ENCODE measurements at regions not wholly inside any gene's neighbourhood (a gene's known extent, or its start where the extent isn't known, plus 50 kb on each side); places are given as distances from the start of the nearest gene placed in this dataset.

DNA sequence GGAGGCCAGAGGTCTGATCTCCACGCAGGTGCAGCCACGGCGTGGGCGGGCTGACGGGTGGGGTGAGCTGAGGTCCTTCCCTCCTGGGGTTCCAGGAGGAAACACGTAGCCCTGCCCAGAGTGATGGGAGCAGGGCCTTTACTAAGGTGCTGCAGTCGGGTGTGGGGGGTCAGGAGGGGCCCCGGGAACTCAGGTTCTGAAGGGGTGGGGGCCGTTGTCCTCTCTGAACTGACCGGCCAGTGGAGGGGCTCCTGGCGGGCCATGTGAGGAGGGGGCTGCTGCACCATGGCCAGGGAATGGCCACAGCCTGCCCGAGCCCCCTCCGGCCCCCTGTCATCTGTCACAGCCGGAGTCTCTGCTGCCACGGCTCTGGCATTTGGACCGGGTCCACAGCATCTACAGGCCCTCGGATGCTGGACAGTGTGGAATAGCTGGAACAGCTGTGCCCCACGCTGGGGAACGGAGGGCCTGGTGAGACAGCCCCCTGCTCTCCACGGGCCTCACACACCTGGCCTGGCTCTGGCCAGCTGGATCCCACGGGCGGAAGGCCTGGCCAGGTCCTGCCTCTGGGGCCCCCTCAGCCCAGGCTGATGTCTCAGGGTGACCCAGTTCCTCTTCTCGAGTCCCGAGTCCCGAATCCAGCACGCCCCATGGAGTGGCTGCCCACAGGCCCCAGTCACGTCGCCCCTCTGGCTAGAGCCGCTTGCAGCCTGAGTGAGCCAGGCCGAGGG is 145.6 kb upstream of the GPC1 start:
- H3K27me3 Mint-ChIP-seq (ENCODE audit: low read depth, unreplicated experiment), result peaks cover 50% of the 10 kb centered on the region
- Histone ChIP-seq H3K9ac (ENCODE audit: low read length) (no peak overlapping the region), H3K9me3 (ENCODE audit: insufficient read depth, low read depth, low read length) (no peaks in the 10 kb centered on the region), H3K27me3 (ENCODE audit: insufficient read depth, low read length) (no peaks in the 10 kb centered on the region), H3K4me3 (ENCODE audit: insufficient read depth, low read depth, low read length) (no peak overlapping the region), H4K20me1 (ENCODE audit: insufficient read depth, low read length) (no peaks in the 10 kb centered on the region), H3K4me1 (ENCODE audit: insufficient read depth, low read length) (no peaks in the 10 kb centered on the region), H3K36me3 (ENCODE audit: insufficient read depth, low read length) (no peaks in the 10 kb centered on the region), H2AFZ (ENCODE audit: low read depth, low read length) (no peak overlapping the region), H3K79me2 (ENCODE audit: insufficient read depth, low read length) (no peaks in the 10 kb centered on the region), H3K4me2 (ENCODE audit: low read length) (no peak overlapping the region), H3K27ac (ENCODE audit: low read depth, low read length) (no peak overlapping the region)
- FAIRE-seq (no peak), DNase-seq (ENCODE audit: low read depth) (no peak)
- H3K9me3 Mint-ChIP-seq (ENCODE audit: unreplicated experiment), result no peaks in the 10 kb centered on the region
- no peak overlapping the region for H3K27ac Mint-ChIP-seq (ENCODE audit: unreplicated experiment)
- H3K4me3 Mint-ChIP-seq (ENCODE audit: unreplicated experiment), result no peak overlapping the region
- TF ChIP-seq CTCF (IDR thresholded peaks at IDR 0.05; ENCODE audit: insufficient read depth, low read depth, low read length) (no peak), EZH2 (IDR thresholded peaks at IDR 0.05; ENCODE audit: insufficient read depth, low read length) (no peak)
- no peaks in the 10 kb centered on the region for H3K4me1 Mint-ChIP-seq (ENCODE audit: low read depth, unreplicated experiment)
- no peaks in the 10 kb centered on the region for H3K36me3 Mint-ChIP-seq (ENCODE audit: low read depth, unreplicated experiment)

DNA sequence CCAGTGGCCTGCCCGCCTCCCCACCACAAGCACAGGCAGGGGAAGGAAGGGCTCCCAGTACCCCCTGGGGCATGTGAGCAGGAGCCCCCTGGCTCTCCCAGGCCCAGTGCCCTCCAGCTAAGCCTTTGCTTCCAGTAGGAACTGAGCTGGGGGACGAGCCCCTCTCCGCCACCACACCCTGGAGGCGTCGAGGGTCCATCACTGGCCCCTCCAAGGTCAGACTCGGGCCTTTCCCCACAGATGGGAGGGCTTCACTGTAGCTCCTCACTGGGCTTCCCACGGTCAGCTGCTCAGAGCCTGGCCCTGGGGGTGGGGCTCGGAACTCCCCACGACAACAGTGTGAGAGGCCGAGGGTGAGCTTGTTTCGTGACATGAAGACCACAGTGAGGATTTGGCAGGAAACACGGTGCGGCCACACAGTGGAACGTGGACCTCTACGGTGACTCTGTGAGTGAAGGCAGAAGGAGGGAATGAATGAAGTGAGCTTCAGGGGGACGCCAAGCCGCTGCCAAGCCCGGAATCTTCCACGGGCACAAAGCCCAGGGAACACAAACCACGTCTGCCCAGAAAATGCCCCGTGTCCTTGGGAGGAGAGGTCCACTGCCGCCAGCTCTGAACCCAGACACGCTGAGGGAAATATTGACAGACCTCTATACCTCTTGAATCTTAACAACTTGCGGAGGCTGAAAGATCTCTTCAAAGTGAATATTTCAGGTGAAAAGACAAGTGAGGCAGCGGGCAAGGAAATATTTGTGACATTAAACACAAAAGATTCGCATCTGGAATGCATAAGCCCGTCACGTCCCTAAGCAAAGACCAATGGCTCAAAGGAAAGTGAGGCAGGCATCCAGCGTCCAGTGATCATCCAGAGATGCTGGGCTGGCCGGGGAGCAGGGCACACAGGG is 144.8 kb upstream of the GPC1 start:
- H3K27ac Mint-ChIP-seq (ENCODE audit: unreplicated experiment), result no peak overlapping the region
- peaks cover 52% of the 10 kb centered on the region for H3K27me3 Mint-ChIP-seq (ENCODE audit: low read depth, unreplicated experiment)
- no peaks in the 10 kb centered on the region for H3K36me3 Mint-ChIP-seq (ENCODE audit: low read depth, unreplicated experiment)
- Histone ChIP-seq H4K20me1 (ENCODE audit: insufficient read depth, low read length) (no peaks in the 10 kb centered on the region), H3K27ac (ENCODE audit: low read depth, low read length) (no peak overlapping the region), H3K9ac (ENCODE audit: low read length) (no peak overlapping the region), H3K9me3 (ENCODE audit: insufficient read depth, low read depth, low read length) (no peaks in the 10 kb centered on the region), H3K4me1 (ENCODE audit: insufficient read depth, low read length) (peaks cover 2% of the 10 kb centered on the region), H3K4me3 (ENCODE audit: insufficient read depth, low read depth, low read length) (no peak overlapping the region), H3K27me3 (ENCODE audit: insufficient read depth, low read length) (no peaks in the 10 kb centered on the region), H3K79me2 (ENCODE audit: insufficient read depth, low read length) (no peaks in the 10 kb centered on the region), H2AFZ (ENCODE audit: low read depth, low read length) (no peak overlapping the region), H3K4me2 (ENCODE audit: low read length) (no peak overlapping the region), H3K36me3 (ENCODE audit: insufficient read depth, low read length) (no peaks in the 10 kb centered on the region)
- TF ChIP-seq EZH2 (IDR thresholded peaks at IDR 0.05; ENCODE audit: insufficient read depth, low read length) (no peak), CTCF (IDR thresholded peaks at IDR 0.05; ENCODE audit: insufficient read depth, low read depth, low read length) (no peak)
- H3K4me1 Mint-ChIP-seq (ENCODE audit: low read depth, unreplicated experiment), result peaks cover 2% of the 10 kb centered on the region
- FAIRE-seq, result no peak
- no peak for DNase-seq (ENCODE audit: low read depth)
- H3K9me3 Mint-ChIP-seq (ENCODE audit: unreplicated experiment), result no peaks in the 10 kb centered on the region
- no peak overlapping the region for H3K4me3 Mint-ChIP-seq (ENCODE audit: unreplicated experiment)

All from astrocyte (in vitro differentiated cells and primary cell).